Mesenchymal stem cell (in vitro differentiated cells and primary cell): ENCODE measurements at regions not wholly inside any gene's neighbourhood (a gene's known extent, or its start where the extent isn't known, plus 50 kb on each side); places are given as distances from the start of the nearest gene placed in this dataset.

ENCODE experiments used
- DNase-seq: peaks from one replicate; pipeline ENCODE4 v3.0.0-alpha.2; 2013
- H2AFZ ChIP-seq: one replicate; pipeline ENCODE4 v1.6.1; 2013; ENCODE audit warnings: low read depth, mild to moderate bottlenecking, control low read depth, inconsistent platforms, low read length, moderate library complexity
- H2AK5ac ChIP-seq: 2 replicates; pipeline ENCODE4 v1.6.1; 2013; ENCODE audit warnings: low read length, moderate library complexity, mild to moderate bottlenecking, inconsistent platforms; ENCODE audit not compliant: severe bottlenecking
- H2BK120ac ChIP-seq: one replicate; pipeline ENCODE4 v1.6.1; 2013; ENCODE audit warnings: low read depth, mild to moderate bottlenecking, inconsistent platforms, low read length, moderate library complexity
- H2BK12ac ChIP-seq, 2 experiments: one replicate each; pipeline ENCODE4 v1.6.1; 2013; ENCODE audit warnings: inconsistent platforms in 2 of 2, low read length in 2 of 2, mild to moderate bottlenecking in 2 of 2, moderate library complexity in 2 of 2, control low read depth in 1 of 2
- H2BK15ac ChIP-seq: one replicate; pipeline ENCODE4 v1.6.1; 2013; ENCODE audit warnings: mild to moderate bottlenecking, low read depth, inconsistent platforms; ENCODE audit not compliant: poor library complexity, severe bottlenecking
- H2BK5ac ChIP-seq: 2 replicates; pipeline ENCODE4 v1.6.1; 2013; ENCODE audit warnings: low read depth, mild to moderate bottlenecking, low read length, control low read depth, inconsistent platforms; ENCODE audit not compliant: poor library complexity, severe bottlenecking
- H3K14ac ChIP-seq, 2 experiments: one replicate each; pipeline ENCODE4 v1.6.1; 2013; ENCODE audit warnings: inconsistent platforms in 2 of 2, low read length in 2 of 2, control low read depth in 1 of 2, mild to moderate bottlenecking in 1 of 2, moderate library complexity in 1 of 2
- H3K18ac ChIP-seq, 2 experiments: one replicate each; pipeline ENCODE4 v1.6.1; 2013; ENCODE audit warnings: inconsistent platforms in 2 of 2, low read length in 2 of 2, control low read depth in 1 of 2, low read depth in 1 of 2, mild to moderate bottlenecking in 1 of 2
- H3K23ac ChIP-seq, 2 experiments: one replicate each; pipeline ENCODE4 v1.6.1; 2013; ENCODE audit warnings: inconsistent platforms in 2 of 2, low read length in 2 of 2, mild to moderate bottlenecking in 2 of 2, moderate library complexity in 2 of 2, control low read depth in 1 of 2
- H3K27ac ChIP-seq: 2 replicates; pipeline ENCODE4 v1.5.1; 2013; ENCODE audit warnings: mild to moderate bottlenecking, moderate library complexity, low read length, control low read depth, inconsistent platforms; ENCODE audit not compliant: poor library complexity, severe bottlenecking
- H3K27me3 ChIP-seq, 2 experiments: 2 replicates each; pipeline versions ENCODE4 v1.6.1 to v1.7.0; 2013; ENCODE audit warnings: low read length in 2 of 2, mild to moderate bottlenecking in 2 of 2, moderate library complexity in 2 of 2, control low read depth in 1 of 2, inconsistent platforms in 1 of 2; ENCODE audit not compliant: control insufficient read depth in 1 of 2, insufficient read depth in 1 of 2
- H3K36me3 ChIP-seq, 2 experiments: 2 replicates each; pipeline versions ENCODE4 v1.6.1 to v1.7.0; 2013; ENCODE audit warnings: low read length in 2 of 2, control low read depth in 1 of 2, inconsistent platforms in 1 of 2, low read depth in 1 of 2, mild to moderate bottlenecking in 1 of 2; ENCODE audit not compliant: insufficient read depth in 2 of 2, control insufficient read depth in 1 of 2
- H3K4ac ChIP-seq, 2 experiments: one replicate each; pipeline ENCODE4 v1.6.1; 2013; ENCODE audit warnings: inconsistent platforms in 2 of 2, low read length in 2 of 2, mild to moderate bottlenecking in 2 of 2, moderate library complexity in 2 of 2, control low read depth in 1 of 2, low read depth in 1 of 2
- H3K4me1 ChIP-seq: 2 replicates; pipeline ENCODE4 v1.6.1; 2013; ENCODE audit warnings: low read depth, low read length, control low read depth; ENCODE audit not compliant: control insufficient read depth, insufficient read depth
- H3K4me2 ChIP-seq: 2 replicates; pipeline ENCODE4 v1.6.1; 2013; ENCODE audit warnings: low read length, mild to moderate bottlenecking, inconsistent platforms; ENCODE audit not compliant: poor library complexity, severe bottlenecking
- H3K4me3 ChIP-seq, 2 experiments: 2 replicates each; pipeline versions ENCODE4 v1.5.1 to v1.7.0; 2013; ENCODE audit warnings: low read length in 2 of 2, mild to moderate bottlenecking in 2 of 2, control low read depth in 1 of 2, low read depth in 1 of 2; ENCODE audit not compliant: insufficient read depth in 1 of 2
- H3K79me1 ChIP-seq: replicated peaks from 2 replicates; pipeline ENCODE4 v1.6.1; 2013; ENCODE audit warnings: mild to moderate bottlenecking, control low read depth, low read length, inconsistent platforms; ENCODE audit not compliant: poor library complexity, severe bottlenecking
- H3K9ac ChIP-seq: 2 replicates; pipeline ENCODE4 v1.7.0; 2013; ENCODE audit warnings: mild to moderate bottlenecking, low read length, moderate library complexity
- H3K9me3 ChIP-seq: 2 replicates; pipeline ENCODE4 v1.7.0; 2013; ENCODE audit warnings: mild to moderate bottlenecking, low read length; ENCODE audit not compliant: control insufficient read depth
- H4K8ac ChIP-seq: one replicate; pipeline ENCODE4 v1.6.1; 2013; ENCODE audit warnings: inconsistent platforms, mild to moderate bottlenecking, low read length, moderate library complexity
- H4K91ac ChIP-seq: one replicate; pipeline ENCODE4 v1.6.1; 2013; ENCODE audit warnings: mild to moderate bottlenecking, low read length, inconsistent platforms
- WGBS: methylation state at CpG from one replicate; pipeline ENCODE4 v1.1.7; 2013; ENCODE audit warnings: mixed read lengths; 5-methylcytosine and 5-hydroxymethylcytosine counted together

DNA sequence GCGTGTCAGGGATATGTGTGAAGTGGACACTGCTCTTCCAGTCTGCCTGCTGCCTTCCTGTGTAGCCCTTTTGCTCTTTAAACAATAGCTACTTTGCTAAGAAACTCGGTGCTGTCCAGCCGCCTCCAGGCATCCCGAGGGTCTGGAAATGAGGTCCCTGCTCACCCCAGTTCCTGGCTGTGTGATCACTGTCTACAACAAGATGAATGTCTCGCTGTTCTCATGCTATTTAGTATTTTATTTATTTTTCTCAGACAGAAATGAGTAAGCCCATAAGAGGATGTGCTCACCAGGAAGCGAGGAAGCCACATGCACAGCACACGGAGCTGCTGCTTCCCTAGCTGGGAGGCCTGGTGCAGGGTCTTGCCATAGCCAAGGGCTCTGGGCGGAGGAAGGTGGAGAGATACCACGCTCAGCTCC is 167.0 kb upstream of the PITRM1 start:
- H2AFZ ChIP-seq: peak overlapping the region; percentile 43
- no peak overlapping the region for H3K9ac ChIP-seq
- peak overlapping the region; percentile 83 for H4K8ac ChIP-seq
- H2BK15ac ChIP-seq: no peak overlapping the region
- H3K27me3 ChIP-seq: no peaks in the 10 kb centered on the region
- no peaks in the 10 kb centered on the region for H3K9me3 ChIP-seq
- DNase-seq: peak; percentile 77
- no peaks in the 10 kb centered on the region for H3K79me1 ChIP-seq
- H2AK5ac ChIP-seq: peak overlapping the region; percentile 11
- no peak overlapping the region for H3K23ac ChIP-seq
- peaks cover 15% of the 10 kb centered on the region for H3K4me1 ChIP-seq
- no peak overlapping the region for H2BK5ac ChIP-seq
- H2BK120ac ChIP-seq: no peak overlapping the region
- peak overlapping the region; percentile 44 to 67 for H3K18ac ChIP-seq
- H3K27ac ChIP-seq: peak overlapping the region; percentile 6
- H4K91ac ChIP-seq: no peak overlapping the region
- 33% methylated on average over 8 of the region's 9 CpGs for WGBS
- H3K36me3 ChIP-seq: no peaks in the 10 kb centered on the region
- H2BK12ac ChIP-seq: peak overlapping the region; percentile 28 to 33
- no peak overlapping the region for H3K4me3 ChIP-seq
- H3K4me2 ChIP-seq: no peak overlapping the region
- peak overlapping the region in 1 of 2 experiments; percentile 22 for H3K4ac ChIP-seq
- no peak overlapping the region for H3K14ac ChIP-seq

DNA sequence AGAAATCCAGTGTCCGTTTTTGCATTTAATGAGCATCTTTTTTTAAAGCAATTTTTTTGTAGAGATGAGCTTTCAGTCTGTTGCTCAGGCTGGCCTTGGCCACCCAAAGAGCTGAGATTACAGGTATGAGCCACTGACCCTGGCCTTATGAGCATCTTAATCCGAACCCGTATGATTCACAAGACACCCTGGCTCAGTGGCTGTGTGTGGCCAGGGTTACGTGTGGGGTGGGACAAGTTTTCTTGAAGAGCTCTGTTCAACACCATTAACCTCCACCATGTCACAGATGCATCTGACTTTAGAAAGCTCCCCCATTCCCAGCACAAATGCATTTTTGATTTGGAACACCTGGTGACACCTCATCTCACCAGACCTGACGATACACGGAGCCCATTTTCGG is 166.5 kb upstream of the PITRM1 start:
- peak overlapping the region in 1 of 2 experiments; percentile 65 for H2BK12ac ChIP-seq
- no peak overlapping the region for H3K4ac ChIP-seq
- no peak overlapping the region for H3K23ac ChIP-seq
- no peak overlapping the region for H4K91ac ChIP-seq
- no peak overlapping the region for H2BK120ac ChIP-seq
- no peak overlapping the region for H3K14ac ChIP-seq
- no peaks in the 10 kb centered on the region for H3K27me3 ChIP-seq
- H2AK5ac ChIP-seq: peak overlapping the region; percentile 11
- H2BK15ac ChIP-seq: no peak overlapping the region
- H3K18ac ChIP-seq: peak overlapping the region in 1 of 2 experiments; percentile 4
- no peaks in the 10 kb centered on the region for H3K9me3 ChIP-seq
- peaks cover 15% of the 10 kb centered on the region for H3K4me1 ChIP-seq
- no peaks in the 10 kb centered on the region for H3K79me1 ChIP-seq
- no peak overlapping the region for H3K4me3 ChIP-seq
- no peak overlapping the region for H2AFZ ChIP-seq
- no peak overlapping the region for H3K4me2 ChIP-seq
- H2BK5ac ChIP-seq: no peak overlapping the region
- 75% methylated on average over 7 of the region's 7 CpGs for WGBS
- H4K8ac ChIP-seq: no peak overlapping the region
- no peak overlapping the region for H3K27ac ChIP-seq
- no peaks in the 10 kb centered on the region for H3K36me3 ChIP-seq
- no peak for DNase-seq
- H3K9ac ChIP-seq: no peak overlapping the region

DNA sequence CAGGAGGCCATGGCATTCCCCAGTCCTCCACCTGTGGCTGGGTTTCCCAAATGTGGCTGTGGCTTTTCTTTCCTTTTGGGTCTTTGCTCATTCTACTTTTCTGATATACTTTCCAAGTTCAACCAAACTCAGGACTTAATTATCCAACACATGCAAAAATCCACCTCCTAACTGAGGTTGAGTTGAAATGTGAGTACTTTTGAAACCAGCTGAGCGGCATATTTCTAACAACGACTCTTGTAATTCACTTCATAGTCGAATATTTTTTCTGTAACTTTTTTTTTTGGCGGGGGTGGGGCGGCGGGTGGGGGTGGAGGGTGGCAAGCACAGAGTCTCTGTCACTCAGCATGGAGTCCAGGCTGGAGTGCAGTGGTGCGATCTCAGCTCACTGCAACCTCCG is 165.2 kb upstream of the PITRM1 start:
- no peak overlapping the region for H3K4me3 ChIP-seq
- H3K23ac ChIP-seq: no peak overlapping the region
- H3K18ac ChIP-seq: peak overlapping the region in 1 of 2 experiments; percentile 23
- peak overlapping the region; percentile 39 for H2BK120ac ChIP-seq
- peaks cover 15% of the 10 kb centered on the region for H3K4me1 ChIP-seq
- no peak overlapping the region for H2BK15ac ChIP-seq
- no peak overlapping the region for H3K9ac ChIP-seq
- peak overlapping the region in 1 of 2 experiments; percentile 17 for H3K4ac ChIP-seq
- H3K14ac ChIP-seq: no peak overlapping the region
- H3K79me1 ChIP-seq: no peaks in the 10 kb centered on the region
- no peak overlapping the region for H3K4me2 ChIP-seq
- no peak overlapping the region for H2AFZ ChIP-seq
- H3K9me3 ChIP-seq: no peaks in the 10 kb centered on the region
- H4K91ac ChIP-seq: no peak overlapping the region
- H3K36me3 ChIP-seq: no peaks in the 10 kb centered on the region
- H4K8ac ChIP-seq: no peak overlapping the region
- H2AK5ac ChIP-seq: peak overlapping the region; percentile 63
- 96% methylated on average over 3 of the region's 8 CpGs for WGBS
- H2BK12ac ChIP-seq: peak overlapping the region in 1 of 2 experiments; percentile 10
- no peak overlapping the region for H3K27ac ChIP-seq
- DNase-seq: no peak
- H2BK5ac ChIP-seq: no peak overlapping the region
- no peaks in the 10 kb centered on the region for H3K27me3 ChIP-seq

DNA sequence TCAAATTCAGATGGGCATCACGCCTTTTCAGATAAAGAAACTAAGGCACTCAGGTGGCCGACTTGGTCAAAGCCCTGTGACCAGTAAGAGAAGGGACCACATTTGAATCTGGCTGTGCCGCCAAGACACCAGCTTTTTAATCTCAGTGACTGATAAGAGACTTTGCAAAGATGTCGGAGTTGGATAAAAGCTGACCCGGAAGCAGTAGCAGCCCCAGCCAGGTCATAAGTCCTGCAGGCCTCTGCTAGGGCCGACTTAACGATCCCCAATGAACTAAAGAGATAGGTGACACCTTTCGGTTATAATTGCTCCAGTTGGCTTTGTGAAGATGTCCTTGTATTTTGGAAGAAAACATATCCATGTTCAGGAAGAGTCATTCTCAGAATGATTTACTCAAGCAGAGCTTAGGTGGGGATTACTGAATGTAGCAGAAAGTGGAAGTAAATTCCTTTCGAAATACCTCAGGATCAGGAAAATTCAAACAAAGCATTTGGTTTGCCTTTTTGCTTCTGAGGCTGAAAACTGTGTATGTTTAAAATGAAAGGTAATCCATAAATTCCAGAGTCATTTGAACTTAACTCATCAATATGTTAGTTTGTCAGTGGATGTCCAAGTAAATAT is 164.2 kb upstream of the PITRM1 start:
- Histone ChIP-seq H3K9ac (no peak overlapping the region), H3K27me3 (no peaks in the 10 kb centered on the region), H3K18ac (no peak overlapping the region), H3K4me3 (no peak overlapping the region), H2BK15ac (no peak overlapping the region), H2BK120ac (no peak overlapping the region), H4K8ac (no peak overlapping the region), H2AFZ (no peak overlapping the region), H3K14ac (no peak overlapping the region), H3K79me1 (no peaks in the 10 kb centered on the region), H3K9me3 (no peaks in the 10 kb centered on the region), H3K27ac (peak overlapping the region; percentile 61), H2AK5ac (peak overlapping the region; percentile 52), H3K4me2 (no peak overlapping the region), H4K91ac (no peak overlapping the region), H3K4me1 (peaks cover 15% of the 10 kb centered on the region), H2BK5ac (no peak overlapping the region), H3K23ac (no peak overlapping the region), H2BK12ac (peak overlapping the region in 1 of 2 experiments; percentile 25), H3K36me3 (no peaks in the 10 kb centered on the region), H3K4ac (no peak overlapping the region)
- no peak for DNase-seq
- 94% methylated on average over 9 of the region's 9 CpGs for WGBS
